NCI-H345 treated with DMSO at 0.1 percent for 48 hours (cell line): ENCODE measurements at regions not wholly inside any gene's neighbourhood (a gene's known extent, or its start where the extent isn't known, plus 50 kb on each side); places are given as distances from the start of the nearest gene placed in this dataset.

Experiments
- DNase-seq: peaks from one replicate; lab custom pipeline; 2025; ENCODE audit not compliant: unreplicated experiment; lab: John Stamatoyannopoulos, UW

- no peak for DNase-seq
Observed at GRCh38 chr1:5393146-5393545, 599.1 kb downstream of the NPHP4 start.

DNA sequence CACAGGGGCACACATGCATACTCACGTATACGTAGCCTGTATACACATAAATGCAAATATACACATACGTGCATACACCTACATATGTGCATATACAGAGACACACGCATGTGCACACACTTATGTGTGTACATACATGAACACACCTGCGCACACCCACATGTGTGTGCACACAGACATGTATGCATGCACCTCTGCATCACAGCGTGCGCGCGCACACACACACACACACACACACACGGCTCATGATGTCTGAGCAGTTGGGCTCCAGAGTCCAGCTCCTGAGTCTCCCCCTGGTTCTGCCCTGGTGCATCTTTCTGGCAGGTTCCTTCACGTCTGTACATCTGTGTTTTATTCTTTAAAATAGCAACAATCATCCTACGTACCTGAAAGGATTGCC is 600.5 kb downstream of the NPHP4 start:
- no peak for DNase-seq

GRCh38 chr1:5390504-5390903 is 601.7 kb downstream of the NPHP4 start:
- no peak for DNase-seq

DNA sequence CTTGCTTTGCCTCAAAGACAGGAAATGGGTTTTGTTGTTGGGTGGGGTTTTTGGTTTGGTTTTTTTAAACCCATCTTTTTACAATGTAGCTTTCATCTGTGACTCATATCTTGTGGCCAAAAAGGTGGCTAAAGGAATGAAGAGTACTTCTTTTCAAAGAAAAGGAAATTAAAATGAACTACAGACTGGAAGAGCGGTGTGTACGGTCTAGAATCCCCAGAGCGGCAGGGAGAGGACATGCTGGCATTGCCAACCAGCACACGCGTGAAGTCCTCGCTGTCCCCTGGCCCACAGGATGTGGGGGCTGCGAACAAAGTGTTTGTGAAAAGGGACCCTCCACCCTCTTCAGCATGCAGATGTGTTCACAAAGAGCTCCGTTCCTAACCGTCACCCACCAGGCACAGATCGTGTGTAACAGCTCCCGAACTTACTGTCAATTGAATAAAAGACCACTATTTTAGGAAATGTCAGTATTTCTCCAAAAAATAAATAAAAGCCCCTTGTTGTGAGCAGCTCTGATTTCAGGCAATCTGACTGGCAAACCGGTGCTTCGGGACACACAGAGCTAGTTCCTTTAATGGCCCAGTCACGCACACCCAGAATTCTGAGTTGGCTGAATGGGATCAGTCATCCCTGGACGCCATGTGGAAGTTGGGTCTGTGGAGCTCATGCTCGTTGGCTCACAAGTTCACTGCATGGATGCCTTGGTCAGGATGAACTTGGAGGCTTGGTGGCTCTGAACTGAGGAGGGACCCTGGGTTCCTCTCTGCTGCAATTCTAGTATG is 602.9 kb downstream of the NPHP4 start:
- no peak for DNase-seq

GRCh38 chr1:5388622-5389021 is 603.6 kb downstream of the NPHP4 start:
- DNase-seq: no peak

DNA sequence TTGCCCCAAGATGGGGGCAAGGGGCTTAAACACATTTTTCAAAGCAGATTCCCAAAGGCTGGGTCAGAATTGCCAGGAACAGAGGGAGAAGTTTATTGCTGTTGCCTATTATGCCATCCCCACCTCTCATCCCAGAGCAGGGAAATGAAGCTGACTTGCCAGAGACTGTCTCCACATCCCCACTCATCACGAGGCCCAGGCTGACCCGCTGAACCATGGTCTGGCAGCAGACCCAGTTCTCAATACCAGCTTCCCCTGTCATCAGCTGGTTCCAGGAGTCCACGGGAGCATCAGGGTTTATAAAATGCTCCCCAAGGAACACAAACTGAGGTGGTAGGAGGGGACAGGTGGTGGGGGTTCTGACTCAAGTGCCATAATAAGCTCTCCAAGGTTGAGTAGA is 605.9 kb downstream of the NPHP4 start:
- no peak for DNase-seq

GRCh38 chr1:5385956-5386355 is 606.3 kb downstream of the NPHP4 start:
- DNase-seq: no peak

GRCh38 chr1:5385096-5385799 is 607.0 kb downstream of the NPHP4 start:
- no peak for DNase-seq

DNA sequence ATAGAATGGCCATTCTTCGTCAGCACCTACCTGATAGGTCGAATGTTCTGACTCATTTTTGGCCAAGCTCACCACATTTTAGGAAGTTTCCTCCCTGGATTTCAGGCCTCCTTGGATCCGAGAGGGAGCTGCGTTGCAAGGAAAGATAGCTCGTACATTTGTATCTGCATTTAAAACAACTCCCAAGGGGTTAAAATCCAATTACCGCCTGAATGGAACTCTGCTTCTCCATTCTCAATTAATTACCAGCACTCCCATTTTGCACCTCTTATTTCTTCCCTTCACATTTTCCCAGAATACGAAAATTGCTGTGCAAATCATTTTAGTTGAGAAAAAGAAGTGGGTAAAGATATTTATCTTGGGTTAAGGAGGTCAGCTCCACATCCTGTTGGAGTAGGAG is 610.7 kb downstream of the NPHP4 start:
- no peak for DNase-seq

- DNase-seq: no peak
Observed at GRCh38 chr1:5379176-5379759, 613.0 kb downstream of the NPHP4 start.

GRCh38 chr1:5376538-5377247 is 615.5 kb downstream of the NPHP4 start:
- no peak for DNase-seq

GRCh38 chr1:5375481-5375880 is 616.7 kb downstream of the NPHP4 start:
- no peak for DNase-seq

DNA sequence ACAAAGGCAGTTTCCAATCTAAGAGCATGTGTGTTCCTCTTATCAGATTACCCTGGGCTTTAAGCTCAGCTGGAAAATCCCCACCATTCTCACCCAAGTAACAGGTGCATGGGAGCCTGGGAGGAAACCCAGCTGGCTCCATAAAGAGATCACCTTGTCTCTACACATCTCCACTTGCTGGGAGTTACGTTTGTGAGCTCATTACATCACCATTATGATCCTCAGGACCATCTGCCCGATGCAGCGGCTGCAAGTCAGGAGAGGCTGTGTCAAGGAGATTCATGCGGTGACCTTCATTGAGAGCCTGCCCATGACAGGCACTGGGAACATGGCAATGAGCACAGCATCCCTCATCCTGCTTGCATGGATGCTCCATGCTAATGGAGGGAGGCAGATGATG is 618.0 kb downstream of the NPHP4 start:
- DNase-seq: no peak

DNA sequence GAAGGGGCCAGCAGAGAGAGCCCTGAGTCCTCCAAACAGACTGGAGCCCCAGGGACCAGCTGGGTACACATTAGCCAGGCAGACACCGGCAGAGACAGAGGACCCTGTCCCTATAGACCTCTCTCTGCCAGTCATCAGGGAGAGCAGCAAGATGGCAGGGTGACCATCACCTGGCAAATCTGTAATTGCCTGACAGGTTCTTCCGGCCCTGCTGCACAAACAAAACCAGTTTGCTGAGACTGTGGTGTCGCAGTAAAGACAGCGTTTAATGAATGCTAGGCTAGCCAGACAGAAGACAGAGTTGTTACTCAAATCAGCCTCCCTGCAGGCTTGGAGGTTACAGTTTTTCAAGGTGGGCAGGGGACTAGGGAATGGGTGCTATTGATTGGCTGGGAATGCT is 618.9 kb downstream of the NPHP4 start:
- no peak for DNase-seq

GRCh38 chr1:5371270-5371669 is 621.0 kb downstream of the NPHP4 start:
- no peak for DNase-seq

- DNase-seq: no peak
Observed at GRCh38 chr1:5370311-5370710, 621.9 kb downstream of the NPHP4 start.

DNA sequence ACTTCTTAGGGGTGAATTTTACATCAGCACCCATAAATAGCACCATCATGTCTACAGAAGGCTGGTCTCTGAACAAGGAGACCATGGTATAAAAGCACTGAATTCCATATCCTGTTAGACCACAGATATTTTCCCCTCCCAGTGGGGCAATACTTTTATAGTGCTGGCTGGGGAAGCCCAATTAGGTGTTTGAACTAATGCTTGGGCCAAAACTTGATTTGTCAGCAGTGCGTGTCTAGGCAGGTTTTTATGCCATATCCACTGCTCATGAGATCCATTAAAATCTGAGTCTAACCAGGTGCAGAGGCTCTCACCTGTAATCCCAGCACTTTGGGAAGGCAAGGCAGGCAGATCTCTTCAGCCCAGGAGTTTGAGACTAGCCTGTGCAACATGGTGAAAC is 623.0 kb downstream of the NPHP4 start:
- no peak for DNase-seq

GRCh38 chr1:5368201-5368600 is 624.0 kb downstream of the NPHP4 start:
- no peak for DNase-seq

- no peak for DNase-seq
Observed at GRCh38 chr1:5367306-5367705, 624.9 kb downstream of the NPHP4 start.

GRCh38 chr1:5365751-5366150 is 626.5 kb downstream of the NPHP4 start:
- DNase-seq: no peak

DNA sequence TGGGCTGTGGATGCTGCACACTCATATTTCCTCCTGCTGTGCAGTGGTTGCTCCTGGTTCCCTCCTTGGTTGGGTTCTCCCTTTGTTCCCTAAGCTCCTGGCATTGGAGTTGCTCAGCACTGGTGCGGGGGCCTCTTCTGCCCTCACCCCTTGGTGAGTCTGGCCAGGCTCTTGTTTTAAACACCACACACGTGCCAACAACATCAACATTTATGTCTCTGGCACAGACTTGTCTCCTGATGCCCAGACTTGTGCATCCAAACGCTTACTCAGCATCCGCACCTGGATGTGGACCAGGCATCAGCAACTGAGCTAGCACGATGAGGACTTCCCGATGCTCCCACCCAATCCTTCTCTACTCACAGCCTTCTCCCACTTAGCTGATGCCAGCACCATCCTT is 627.6 kb downstream of the NPHP4 start:
- no peak for DNase-seq

DNA sequence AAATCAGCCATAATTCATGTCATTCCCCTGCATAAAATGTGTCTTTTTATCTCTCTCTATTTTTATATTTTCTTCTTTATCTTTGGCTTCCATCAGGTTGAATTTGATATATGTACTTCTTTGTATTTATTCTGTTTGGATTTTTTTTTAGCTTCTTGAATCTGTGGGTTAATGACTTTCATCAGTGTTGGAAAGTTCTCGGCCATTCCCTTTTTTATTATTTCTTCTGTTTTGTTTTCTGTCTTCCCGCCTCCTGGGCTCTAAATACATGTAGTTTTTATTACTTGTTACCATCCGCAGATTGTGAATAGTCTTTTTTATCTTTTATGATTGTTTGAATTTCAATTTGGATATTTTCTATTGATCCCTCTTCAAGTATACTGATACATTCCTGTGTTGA is 637.5 kb downstream of the NPHP4 start:
- no peak for DNase-seq
